ENCODE measurements at regions not wholly inside any gene's neighbourhood (a gene's known extent, or its start where the extent isn't known, plus 50 kb on each side); places are given as distances from the start of the nearest gene placed in this dataset.
A peak's percentile ranks its signal among the peaks of the same experiment; 100 is the strongest.

DNA sequence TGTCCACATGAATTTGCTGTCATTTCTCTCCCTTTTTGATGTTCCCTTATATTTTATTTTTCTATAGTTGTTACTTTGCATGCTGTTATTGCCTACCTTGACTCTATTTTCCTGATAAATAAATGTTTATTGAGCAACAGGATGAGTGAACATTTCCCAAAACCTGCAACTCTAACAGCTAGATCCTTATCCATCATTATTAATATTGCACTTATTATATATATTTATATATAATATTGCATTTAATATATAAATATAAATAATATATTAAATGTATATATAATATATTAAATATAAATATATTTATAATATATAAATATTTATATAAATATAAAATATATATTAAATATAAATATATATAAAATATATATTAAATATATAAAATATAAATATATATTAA lies 436.1 kb upstream of the MMADHC start:
- no peaks in the 10 kb centered on the region for H3K36me3 Mint-ChIP-seq (ENCODE audit: low read depth)
- Histone ChIP-seq H3K4me1 (ENCODE audit: insufficient read depth, low read length) (no peaks in the 10 kb centered on the region), H3K36me3 (ENCODE audit: insufficient read depth, low read length) (no peaks in the 10 kb centered on the region), H3K27ac (ENCODE audit: low read depth in 1 of 2, low read length in 2 of 2) (no peak overlapping the region), H3K9me3 (ENCODE audit: control insufficient read depth in 1 of 2, insufficient read depth in 1 of 2, low read length in 2 of 2) (no peaks in the 10 kb centered on the region), H3K27me3 (ENCODE audit: control insufficient read depth in 1 of 2, insufficient read depth in 2 of 2, low read length in 2 of 2) (no peaks in the 10 kb centered on the region), H3K4me3 (ENCODE audit: low read length) (no peak overlapping the region)
- CTCF ChIA-PET: no interaction called here
- no peaks in the 10 kb centered on the region for H3K9me3 Mint-ChIP-seq
- H3K4me3 Mint-ChIP-seq: no peak overlapping the region
- H3K27ac Mint-ChIP-seq: no peak overlapping the region
- intact Hi-C loops (cut with DNase I, micrococcal nuclease): no loop called here
- no peaks in the 10 kb centered on the region for H3K4me1 Mint-ChIP-seq (ENCODE audit: low read depth)
- H3K27me3 Mint-ChIP-seq: no peaks in the 10 kb centered on the region
- TF ChIP-seq, protein P1, sequence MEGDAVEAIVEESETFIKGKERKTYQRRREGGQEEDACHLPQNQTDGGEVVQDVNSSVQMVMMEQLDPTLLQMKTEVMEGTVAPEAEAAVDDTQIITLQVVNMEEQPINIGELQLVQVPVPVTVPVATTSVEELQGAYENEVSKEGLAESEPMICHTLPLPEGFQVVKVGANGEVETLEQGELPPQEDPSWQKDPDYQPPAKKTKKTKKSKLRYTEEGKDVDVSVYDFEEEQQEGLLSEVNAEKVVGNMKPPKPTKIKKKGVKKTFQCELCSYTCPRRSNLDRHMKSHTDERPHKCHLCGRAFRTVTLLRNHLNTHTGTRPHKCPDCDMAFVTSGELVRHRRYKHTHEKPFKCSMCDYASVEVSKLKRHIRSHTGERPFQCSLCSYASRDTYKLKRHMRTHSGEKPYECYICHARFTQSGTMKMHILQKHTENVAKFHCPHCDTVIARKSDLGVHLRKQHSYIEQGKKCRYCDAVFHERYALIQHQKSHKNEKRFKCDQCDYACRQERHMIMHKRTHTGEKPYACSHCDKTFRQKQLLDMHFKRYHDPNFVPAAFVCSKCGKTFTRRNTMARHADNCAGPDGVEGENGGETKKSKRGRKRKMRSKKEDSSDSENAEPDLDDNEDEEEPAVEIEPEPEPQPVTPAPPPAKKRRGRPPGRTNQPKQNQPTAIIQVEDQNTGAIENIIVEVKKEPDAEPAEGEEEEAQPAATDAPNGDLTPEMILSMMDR (IDR thresholded peaks at IDR 0.05): no peak
- DNase-seq (no peak), ATAC-seq (ENCODE audit: poor library complexity) (no peak)
- POLR2A ChIA-PET: no interaction called here

DNA sequence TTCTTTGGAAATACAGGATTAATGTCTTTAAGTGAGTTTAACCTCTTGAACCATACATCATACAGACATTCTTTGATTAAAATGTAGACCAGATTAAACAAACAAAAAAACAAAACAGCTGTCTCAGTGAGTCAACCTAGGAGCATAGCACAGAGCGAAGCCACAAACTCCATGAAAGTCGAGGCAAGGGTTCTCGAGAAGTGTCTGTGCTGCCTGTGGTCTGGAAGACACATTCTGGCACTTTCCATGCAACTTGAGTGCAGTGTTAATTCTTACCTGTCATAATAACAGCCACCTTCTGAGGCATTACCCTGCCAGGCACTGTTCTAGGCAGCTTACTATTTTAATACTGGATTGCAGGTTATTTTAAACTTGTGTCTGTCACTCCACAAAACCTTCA lies 435.5 kb upstream of the MMADHC start:
- no peaks in the 10 kb centered on the region for H3K36me3 Mint-ChIP-seq (ENCODE audit: low read depth)
- intact Hi-C loops (cut with DNase I, micrococcal nuclease): no loop called here
- no peaks in the 10 kb centered on the region for H3K4me1 ChIP-seq (ENCODE audit: insufficient read depth, low read length)
- no peaks in the 10 kb centered on the region for H3K36me3 ChIP-seq (ENCODE audit: insufficient read depth, low read length)
- no peak overlapping the region for H3K27ac ChIP-seq (ENCODE audit: low read depth in 1 of 2, low read length in 2 of 2)
- no peaks in the 10 kb centered on the region for H3K27me3 ChIP-seq (ENCODE audit: control insufficient read depth in 1 of 2, insufficient read depth in 2 of 2, low read length in 2 of 2)
- H3K27ac Mint-ChIP-seq: no peak overlapping the region
- no peak overlapping the region for H3K4me3 ChIP-seq (ENCODE audit: low read length)
- H3K9me3 Mint-ChIP-seq: no peaks in the 10 kb centered on the region
- H3K4me3 Mint-ChIP-seq: no peak overlapping the region
- TF ChIP-seq, protein P1 (IDR thresholded peaks at IDR 0.05): no peak
- peak in 3 of 14 experiments; percentile 0 to 17 (median 3) for DNase-seq
- H3K27me3 Mint-ChIP-seq: no peaks in the 10 kb centered on the region
- ChIA-PET CTCF (no interaction called here), POLR2A (no interaction called here)
- H3K9me3 ChIP-seq (ENCODE audit: control insufficient read depth in 1 of 2, insufficient read depth in 1 of 2, low read length in 2 of 2): no peaks in the 10 kb centered on the region
- ATAC-seq (ENCODE audit: poor library complexity): peak; percentile 21
- H3K4me1 Mint-ChIP-seq (ENCODE audit: low read depth): no peaks in the 10 kb centered on the region

DNA sequence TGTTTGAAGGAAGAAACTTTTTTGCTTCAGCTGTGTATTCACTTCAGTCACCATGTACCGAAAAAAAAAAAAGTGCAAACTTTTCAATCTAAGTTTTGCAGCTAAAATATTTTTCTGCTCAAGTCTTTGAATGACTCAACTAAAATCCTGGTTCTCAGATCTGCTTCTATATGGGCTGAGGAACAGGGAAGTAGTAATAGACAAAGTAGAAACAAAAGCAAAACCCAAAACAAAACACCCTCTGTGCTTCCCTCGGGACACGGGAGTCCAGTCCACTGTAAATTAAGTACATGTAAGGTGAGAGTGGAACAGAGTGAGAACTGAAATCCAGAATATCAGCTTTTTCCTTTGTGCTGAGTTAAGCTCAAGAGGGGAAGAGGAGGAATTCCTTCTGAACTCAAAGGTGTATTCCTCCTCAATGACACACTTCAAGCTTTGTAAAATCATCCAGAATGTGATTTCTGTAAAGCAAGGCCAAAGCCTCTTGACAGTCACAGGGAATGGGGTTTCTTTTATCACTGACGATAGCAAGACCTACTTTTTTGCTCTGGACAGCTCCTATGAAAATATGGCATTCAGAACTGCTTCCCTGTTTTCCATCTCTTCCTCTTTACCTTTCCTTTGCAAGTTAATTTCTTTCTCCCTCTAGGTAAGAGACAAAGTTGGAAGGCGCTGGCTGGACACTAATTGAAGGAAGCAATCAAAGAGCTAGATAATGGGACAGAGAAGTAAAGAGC lies 433.5 kb upstream of the MMADHC start:
- intact Hi-C loops (cut with DNase I, micrococcal nuclease): no loop called here
- H3K4me3 Mint-ChIP-seq: no peak overlapping the region
- TF ChIP-seq, protein P1 (IDR thresholded peaks at IDR 0.05): no peak
- no peaks in the 10 kb centered on the region for H3K27me3 Mint-ChIP-seq
- H3K27ac Mint-ChIP-seq: no peak overlapping the region
- Histone ChIP-seq H3K27ac (ENCODE audit: low read depth in 1 of 2, low read length in 2 of 2) (no peak overlapping the region), H3K27me3 (ENCODE audit: control insufficient read depth in 1 of 2, insufficient read depth in 2 of 2, low read length in 2 of 2) (no peaks in the 10 kb centered on the region), H3K9me3 (ENCODE audit: control insufficient read depth in 1 of 2, insufficient read depth in 1 of 2, low read length in 2 of 2) (no peaks in the 10 kb centered on the region), H3K36me3 (ENCODE audit: insufficient read depth, low read length) (no peaks in the 10 kb centered on the region), H3K4me3 (ENCODE audit: low read length) (no peak overlapping the region), H3K4me1 (ENCODE audit: insufficient read depth, low read length) (no peaks in the 10 kb centered on the region)
- ATAC-seq (ENCODE audit: poor library complexity) (no peak), DNase-seq (no peak)
- POLR2A ChIA-PET: no interaction called here
- H3K9me3 Mint-ChIP-seq: no peaks in the 10 kb centered on the region
- no peaks in the 10 kb centered on the region for H3K36me3 Mint-ChIP-seq (ENCODE audit: low read depth)
- H3K4me1 Mint-ChIP-seq (ENCODE audit: low read depth): no peaks in the 10 kb centered on the region
- CTCF ChIA-PET: no interaction called here

Data from CD4-positive, alpha-beta T cell (primary cell).